ENCODE measurements at regions not wholly inside any gene's neighbourhood (a gene's known extent, or its start where the extent isn't known, plus 50 kb on each side); places are given as distances from the start of the nearest gene placed in this dataset.
"Not testable (repeated sequence)": the region's sequence is repeated elsewhere in the genome, so short reads cannot be mapped to it uniquely, and the experiment has no call there.

- FAIRE-seq (no peak), DNase-seq (ENCODE audit: low spot score in 2 of 2) (no peak)
These were observed 113.4 kb downstream of the LHX2 start for GRCh38 chr9:124124729-124125650.

- FAIRE-seq (no peak), DNase-seq (ENCODE audit: low spot score in 2 of 2) (no peak)
These were observed 114.0 kb downstream of the LHX2 start for GRCh38 chr9:124125651-124125977.

- DNase-seq (ENCODE audit: low spot score in 2 of 2) = peak; percentile 54 to 69
- FAIRE-seq = no peak
These were observed 115.4 kb downstream of the LHX2 start for GRCh38 chr9:124126648-124127646.

- FAIRE-seq (no peak), DNase-seq (ENCODE audit: low spot score in 2 of 2) (no peak)
These were observed 117.1 kb downstream of the LHX2 start for GRCh38 chr9:124128568-124129166.

GRCh38 chr9:124130277-124131075 lies 118.9 kb downstream of the LHX2 start:
- DNase-seq (ENCODE audit: low spot score in 2 of 2) (no peak), FAIRE-seq (no peak)

- not testable (repeated sequence) for FAIRE-seq; DNase-seq (ENCODE audit: low spot score in 2 of 2)
These were observed 120.0 kb downstream of the LHX2 start for GRCh38 chr9:124131518-124131917.

- no peak for FAIRE-seq
- DNase-seq (ENCODE audit: low spot score in 2 of 2) = no peak
These were observed 121.1 kb downstream of the LHX2 start for GRCh38 chr9:124132671-124133147.

- FAIRE-seq = no peak
- DNase-seq (ENCODE audit: low spot score in 2 of 2) = peak in 1 of 2 donors; percentile 31
These were observed 122.2 kb downstream of the LHX2 start for GRCh38 chr9:124133727-124134126.

- FAIRE-seq = no peak
- DNase-seq (ENCODE audit: low spot score in 2 of 2) = no peak
These were observed 123.0 kb downstream of the LHX2 start for GRCh38 chr9:124134526-124134925.

GRCh38 chr9:124135813-124136365 lies 121.9 kb upstream of the NEK6 start:
- DNase-seq (ENCODE audit: low spot score in 2 of 2) = no peak

GRCh38 chr9:124137009-124137943 lies 120.5 kb upstream of the NEK6 start:
- DNase-seq (ENCODE audit: low spot score in 2 of 2) (no peak), FAIRE-seq (no peak)

More at GRCh38 chr9:124135813-124136365, 121.9 kb upstream of the NEK6 start:
- no peak for FAIRE-seq

GRCh38 chr9:124137944-124138335 lies 119.8 kb upstream of the NEK6 start:
- no peak for DNase-seq (ENCODE audit: low spot score in 2 of 2)
- FAIRE-seq = no peak

GRCh38 chr9:124139001-124139400 lies 118.7 kb upstream of the NEK6 start:
- FAIRE-seq (no peak), DNase-seq (ENCODE audit: low spot score in 2 of 2) (no peak)

GRCh38 chr9:124140941-124141568 lies 116.7 kb upstream of the NEK6 start:
- DNase-seq (ENCODE audit: low spot score in 2 of 2) = no peak

GRCh38 chr9:124144561-124145123 lies 113.1 kb upstream of the NEK6 start:
- FAIRE-seq; DNase-seq (ENCODE audit: low spot score in 2 of 2): not testable (repeated sequence)

More at GRCh38 chr9:124140941-124141568, 116.7 kb upstream of the NEK6 start:
- no peak for FAIRE-seq

GRCh38 chr9:124146031-124146561 lies 111.7 kb upstream of the NEK6 start:
- DNase-seq (ENCODE audit: low spot score in 2 of 2) = no peak
- FAIRE-seq = no peak

- DNase-seq (ENCODE audit: low spot score in 2 of 2) (no peak), FAIRE-seq (no peak)
These were observed 107.8 kb upstream of the NEK6 start for GRCh38 chr9:124149992-124150391.

Data from frontal cortex (tissue), 3 donors.